ENCODE measurements at regions not wholly inside any gene's neighbourhood (a gene's known extent, or its start where the extent isn't known, plus 50 kb on each side); places are given as distances from the start of the nearest gene placed in this dataset.

DNA sequence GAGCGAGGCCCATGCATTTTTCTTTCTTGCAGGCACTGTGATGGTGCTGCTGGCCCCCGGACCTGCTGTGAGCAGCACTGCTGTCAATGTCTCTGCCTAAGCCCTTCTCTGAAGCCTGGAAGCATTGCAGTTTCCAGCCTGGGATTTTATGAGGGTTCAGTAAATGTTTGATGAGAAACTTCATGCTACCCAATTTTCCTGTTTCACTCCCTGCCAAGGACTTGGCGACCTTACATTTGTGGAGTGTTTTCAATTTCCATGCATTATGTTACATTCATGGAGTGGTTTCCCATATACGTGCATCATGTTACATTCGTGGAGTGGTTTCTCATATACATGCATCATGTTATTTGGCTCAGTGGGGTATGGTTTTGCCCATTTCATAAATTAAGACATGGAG, 90.7 kb upstream of the PTCH1 start:
- Histone ChIP-seq H3K9me2 (ENCODE audit: insufficient read depth) (no peaks in the 10 kb centered on the region), H3K9ac (ENCODE audit: low read length) (no peak overlapping the region), H3K27me3 (ENCODE audit: insufficient read depth, low read length) (peaks cover 3% of the 10 kb centered on the region; the same call in 1 of the 2 replicates), H3K4me3 (replicated peaks in 1 of 2; ENCODE audit: low read depth in 1 of 2, low read length in 2 of 2) (no peak overlapping the region), H3K36me3 (ENCODE audit: control insufficient read depth in 1 of 2, insufficient read depth in 2 of 2, low read length in 2 of 2) (no peaks in the 10 kb centered on the region), H3K79me2 (ENCODE audit: insufficient read depth, low read length) (no peaks in the 10 kb centered on the region), H3K4me2 (ENCODE audit: low read length) (no peak overlapping the region), H3K27ac (ENCODE audit: low read depth, low read length) (no peak overlapping the region), H3K4me1 (ENCODE audit: control insufficient read depth in 1 of 2, insufficient read depth in 2 of 2, low read length in 2 of 2) (no peaks in the 10 kb centered on the region), H4K20me1 (ENCODE audit: insufficient read depth) (no peaks in the 10 kb centered on the region), H2AFZ (ENCODE audit: low read depth, low read length, poor library complexity, severe bottlenecking) (no peak overlapping the region), H3K9me3 (ENCODE audit: control insufficient read depth in 1 of 2, insufficient read depth in 1 of 2, low read depth in 1 of 2, low read length in 2 of 2) (no peaks in the 10 kb centered on the region)
- no TSS peak for BruUV-seq (replicated peaks)
- ChIA-PET CTCF (no interaction called here), POLR2A (no interaction called here), RAD21 (ENCODE audit: low non-redundant PET in 1 of 2, low total read pairs in 2 of 2, uncharacterized antibody in 2 of 2, unreplicated experiment in 2 of 2) (no interaction called here)
- intact Hi-C loops (cut with micrococcal nuclease): no loop called here
- TF ChIP-seq RAD21 (IDR thresholded peaks at IDR 0.05; ENCODE audit: low read depth): no peak
- ATAC-seq (no peak), DNase-seq (ENCODE audit: low read depth, low spot score) (no peak)

- no peak for ATAC-seq
- intact Hi-C loops (cut with micrococcal nuclease): no loop called here
- no peak for DNase-seq (ENCODE audit: low read depth, low spot score)
- ChIA-PET RAD21 (ENCODE audit: low non-redundant PET in 1 of 2, low total read pairs in 2 of 2, uncharacterized antibody in 2 of 2, unreplicated experiment in 2 of 2) (no interaction called here), CTCF (no interaction called here), POLR2A (no interaction called here)
- Histone ChIP-seq H3K9me3 (ENCODE audit: control insufficient read depth in 1 of 2, insufficient read depth in 1 of 2, low read depth in 1 of 2, low read length in 2 of 2) (no peaks in the 10 kb centered on the region), H3K4me3 (replicated peaks in 1 of 2; ENCODE audit: low read depth in 1 of 2, low read length in 2 of 2) (no peak overlapping the region), H3K79me2 (ENCODE audit: insufficient read depth, low read length) (no peaks in the 10 kb centered on the region), H3K36me3 (ENCODE audit: control insufficient read depth in 1 of 2, insufficient read depth in 2 of 2, low read length in 2 of 2) (no peaks in the 10 kb centered on the region), H3K27me3 (ENCODE audit: insufficient read depth, low read length) (peaks cover 3% of the 10 kb centered on the region; the same call in 1 of the 2 replicates), H4K20me1 (ENCODE audit: insufficient read depth) (no peaks in the 10 kb centered on the region), H3K9ac (ENCODE audit: low read length) (no peak overlapping the region), H3K27ac (ENCODE audit: low read depth, low read length) (no peak overlapping the region), H3K4me1 (ENCODE audit: control insufficient read depth in 1 of 2, insufficient read depth in 2 of 2, low read length in 2 of 2) (no peaks in the 10 kb centered on the region), H2AFZ (ENCODE audit: low read depth, low read length, poor library complexity, severe bottlenecking) (no peak overlapping the region), H3K9me2 (ENCODE audit: insufficient read depth) (no peaks in the 10 kb centered on the region), H3K4me2 (ENCODE audit: low read length) (no peak overlapping the region)
- no TSS peak for BruUV-seq (replicated peaks)
- TF ChIP-seq, protein P1, sequence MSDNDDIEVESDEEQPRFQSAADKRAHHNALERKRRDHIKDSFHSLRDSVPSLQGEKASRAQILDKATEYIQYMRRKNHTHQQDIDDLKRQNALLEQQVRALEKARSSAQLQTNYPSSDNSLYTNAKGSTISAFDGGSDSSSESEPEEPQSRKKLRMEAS (IDR thresholded peaks at IDR 0.05): no peak
- TF ChIP-seq EZH2phosphoT487 (IDR thresholded peaks at IDR 0.05; ENCODE audit: borderline replicate concordance) (no peak), EGR1 (IDR thresholded peaks at IDR 0.05; ENCODE audit: low read depth) (no peak), TCF7L2 (IDR thresholded peaks at IDR 0.05; ENCODE audit: borderline replicate concordance, extremely low read depth, insufficient read depth, insufficient read length) (no peak), ZFX (IDR thresholded peaks at IDR 0.05) (no peak), POLR2AphosphoS5 (IDR thresholded peaks at IDR 0.05; ENCODE audit: low read depth, low read length) (no peak), ZBTB33 (IDR thresholded peaks at IDR 0.05; ENCODE audit: extremely low read depth, insufficient replicate concordance, low read length) (no peak), REST (IDR thresholded peaks at IDR 0.05; ENCODE audit: low read depth) (no peak)
- TF ChIP-seq, protein P2, sequence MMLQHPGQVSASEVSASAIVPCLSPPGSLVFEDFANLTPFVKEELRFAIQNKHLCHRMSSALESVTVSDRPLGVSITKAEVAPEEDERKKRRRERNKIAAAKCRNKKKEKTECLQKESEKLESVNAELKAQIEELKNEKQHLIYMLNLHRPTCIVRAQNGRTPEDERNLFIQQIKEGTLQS (IDR thresholded peaks at IDR 0.05): no peak
These were observed 89.9 kb upstream of the PTCH1 start for GRCh38 chr9:95606489-95607350.
